Fibroblast of lung (primary cell): ENCODE measurements at regions not wholly inside any gene's neighbourhood (a gene's known extent, or its start where the extent isn't known, plus 50 kb on each side); places are given as distances from the start of the nearest gene placed in this dataset.

ENCODE experiments used
- DNase-seq, 2 donors: peaks; one replicate each; pipeline versions ENCODE4 v3.0.0 to v3.0.0-alpha.2; 2010; ENCODE audit warnings: low read depth in 2 of 2
- H2AFZ ChIP-seq: 2 replicates; pipeline ENCODE4 v1.5.1; 2012; ENCODE audit warnings: low read length, control low read depth, inconsistent platforms
- H3K27ac ChIP-seq: 2 replicates; pipeline ENCODE4 v1.5.1; 2011; ENCODE audit warnings: low read length, control low read depth; ENCODE audit not compliant: insufficient read depth
- H3K27me3 ChIP-seq: 2 replicates; pipeline ENCODE4 v1.5.1; 2011; ENCODE audit warnings: mild to moderate bottlenecking, low read length; ENCODE audit not compliant: control insufficient read depth, insufficient read depth
- H3K36me3 ChIP-seq: 2 replicates; pipeline ENCODE4 v1.5.1; 2011; ENCODE audit warnings: low read length; ENCODE audit not compliant: control insufficient read depth, insufficient read depth
- H3K4me1 ChIP-seq: 2 replicates; pipeline ENCODE4 v1.5.1; 2011; ENCODE audit warnings: low read length; ENCODE audit not compliant: control insufficient read depth, insufficient read depth; ENCODE audit errors: extremely low read depth
- H3K4me2 ChIP-seq: 2 replicates; pipeline ENCODE4 v1.5.1; 2011; ENCODE audit warnings: low read length, control low read depth; ENCODE audit not compliant: insufficient read depth; ENCODE audit errors: extremely low read depth
- H3K4me3 ChIP-seq, 4 experiments: fragments of 200-600 bp in 1 of 4; sonication (generic) in 1 of 4; replicated peaks in 1 of 4; 2 replicates each; pipeline ENCODE4 v1.5.1; 2011 to 2016; ENCODE audit warnings: low read length in 4 of 4, low read depth in 3 of 4, mild to moderate bottlenecking in 3 of 4, control low read depth in 2 of 4, inconsistent platforms in 1 of 4, mixed read lengths in 1 of 4; ENCODE audit not compliant: insufficient read depth in 1 of 4; ENCODE audit errors: control extremely low read depth in 1 of 4
- H3K79me2 ChIP-seq: 2 replicates; pipeline ENCODE4 v1.5.1; 2012; ENCODE audit warnings: mild to moderate bottlenecking, low read length, inconsistent platforms; ENCODE audit not compliant: control insufficient read depth, insufficient read depth
- H3K9ac ChIP-seq: 2 replicates; pipeline ENCODE4 v1.5.1; 2011; ENCODE audit warnings: mild to moderate bottlenecking, low read length, control low read depth; ENCODE audit not compliant: insufficient read depth
- H3K9me3 ChIP-seq: 2 replicates; pipeline ENCODE4 v1.5.1; 2012; ENCODE audit warnings: low read depth, low read length; ENCODE audit not compliant: control insufficient read depth, insufficient read depth
- H4K20me1 ChIP-seq: 2 replicates; pipeline ENCODE4 v1.5.1; 2011; ENCODE audit warnings: low read length; ENCODE audit not compliant: control insufficient read depth, insufficient read depth; ENCODE audit errors: extremely low read depth
- CTCF ChIP-seq, 2 donors: IDR thresholded peaks in 1 of 2; conservative IDR thresholded peaks in 1 of 2; 1 replicate in 1 of 2; 2 replicates in 1 of 2; pipeline ENCODE4 v1.5.1; 2011 to 2012; ENCODE audit warnings: low read length in 2 of 2, control low read depth in 1 of 2, inconsistent platforms in 1 of 2, low read depth in 1 of 2, mild to moderate bottlenecking in 1 of 2
- EZH2 ChIP-seq: IDR thresholded peaks from 2 replicates; pipeline ENCODE4 v1.5.1; 2012; ENCODE audit warnings: low read length, control low read depth, mild to moderate bottlenecking; ENCODE audit errors: missing control alignments

DNA sequence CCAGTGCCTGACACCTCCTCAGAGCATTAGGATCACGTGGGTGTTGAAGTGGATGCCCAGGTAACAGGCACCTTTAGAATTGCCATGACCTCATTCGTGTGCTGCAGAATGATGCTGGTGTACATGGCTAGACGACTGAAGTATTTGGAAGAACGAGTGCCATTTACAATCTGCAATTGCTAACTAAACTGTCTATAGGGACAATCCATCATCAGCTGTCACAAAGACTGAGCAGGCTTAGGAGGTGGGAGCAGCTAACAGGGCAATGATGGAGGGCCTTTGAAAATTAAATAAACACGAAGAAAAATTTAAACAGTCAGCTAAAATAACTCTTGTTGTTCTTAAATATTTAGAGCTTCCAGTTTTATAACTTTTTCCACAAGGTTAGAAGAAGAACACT lies 375.8 kb downstream of the GADD45G start:
- Histone ChIP-seq H3K79me2 (no peaks in the 10 kb centered on the region), H4K20me1 (no peaks in the 10 kb centered on the region), H3K9ac (no peak overlapping the region), H3K4me1 (peaks cover 3% of the 10 kb centered on the region), H3K9me3 (no peaks in the 10 kb centered on the region), H2AFZ (no peak overlapping the region), H3K27ac (no peak overlapping the region), H3K27me3 (no peaks in the 10 kb centered on the region), H3K4me3 (no peak overlapping the region), H3K4me2 (no peak overlapping the region), H3K36me3 (no peaks in the 10 kb centered on the region)
- DNase-seq: no peak
- TF ChIP-seq EZH2 (no peak), CTCF (conservative IDR thresholded peaks at IDR 0.05 in 1 of 2, IDR thresholded peaks at IDR 0.05 in 1 of 2; ENCODE audit: low read depth in 1 of 2, low read length in 2 of 2) (no peak)

GRCh38 chr9:89982016-89982415 lies 377.2 kb downstream of the GADD45G start:
- H4K20me1 ChIP-seq: no peaks in the 10 kb centered on the region
- no peak for DNase-seq

DNA sequence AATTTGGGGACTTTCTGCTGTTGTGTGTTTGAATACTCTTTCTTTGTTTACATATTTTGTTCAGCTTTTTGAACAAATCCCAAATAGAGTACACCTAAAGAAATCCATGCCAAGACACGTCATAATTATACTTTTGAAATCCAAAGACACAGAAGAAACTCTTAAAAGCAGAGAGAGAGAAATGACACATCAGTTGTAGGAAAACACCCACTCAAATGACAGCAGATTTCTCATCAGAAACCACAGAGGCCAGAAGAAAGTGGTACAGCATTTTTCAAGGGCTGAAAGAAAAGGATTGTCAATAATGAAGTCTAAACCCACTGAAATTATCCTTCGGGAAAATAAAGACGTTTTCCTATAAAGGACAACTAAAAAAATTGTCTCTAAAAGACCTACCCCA lies 378.6 kb downstream of the GADD45G start:
- H3K27me3 ChIP-seq: no peaks in the 10 kb centered on the region
- H3K36me3 ChIP-seq: no peaks in the 10 kb centered on the region
- DNase-seq: peak in 1 of 2 donors; percentile 72
- H3K9me3 ChIP-seq: no peaks in the 10 kb centered on the region
- H3K79me2 ChIP-seq: no peaks in the 10 kb centered on the region
- peaks cover 3% of the 10 kb centered on the region for H3K4me1 ChIP-seq
- no peak overlapping the region for H2AFZ ChIP-seq
- H3K27ac ChIP-seq: no peak overlapping the region
- H3K4me3 ChIP-seq: no peak overlapping the region
- TF ChIP-seq CTCF (conservative IDR thresholded peaks at IDR 0.05 in 1 of 2, IDR thresholded peaks at IDR 0.05 in 1 of 2; ENCODE audit: low read depth in 1 of 2, low read length in 2 of 2): no peak
- no peak for TF ChIP-seq EZH2
- H3K9ac ChIP-seq: no peak overlapping the region
- no peaks in the 10 kb centered on the region for H4K20me1 ChIP-seq
- H3K4me2 ChIP-seq: no peak overlapping the region

More at GRCh38 chr9:89982016-89982415, 377.2 kb downstream of the GADD45G start:
- Histone ChIP-seq H3K9ac (no peak overlapping the region), H3K4me2 (no peak overlapping the region), H3K27me3 (no peaks in the 10 kb centered on the region), H3K79me2 (no peaks in the 10 kb centered on the region), H2AFZ (no peak overlapping the region), H3K4me3 (no peak overlapping the region), H3K4me1 (peaks cover 3% of the 10 kb centered on the region), H3K36me3 (no peaks in the 10 kb centered on the region), H3K27ac (no peak overlapping the region), H3K9me3 (no peaks in the 10 kb centered on the region)
- TF ChIP-seq EZH2 (no peak), CTCF (conservative IDR thresholded peaks at IDR 0.05 in 1 of 2, IDR thresholded peaks at IDR 0.05 in 1 of 2; ENCODE audit: low read depth in 1 of 2, low read length in 2 of 2) (no peak)
